ENCODE measurements at regions not wholly inside any gene's neighbourhood (a gene's known extent, or its start where the extent isn't known, plus 50 kb on each side); places are given as distances from the start of the nearest gene placed in this dataset.
A peak's percentile ranks its signal among the peaks of the same experiment; 100 is the strongest.

DNA sequence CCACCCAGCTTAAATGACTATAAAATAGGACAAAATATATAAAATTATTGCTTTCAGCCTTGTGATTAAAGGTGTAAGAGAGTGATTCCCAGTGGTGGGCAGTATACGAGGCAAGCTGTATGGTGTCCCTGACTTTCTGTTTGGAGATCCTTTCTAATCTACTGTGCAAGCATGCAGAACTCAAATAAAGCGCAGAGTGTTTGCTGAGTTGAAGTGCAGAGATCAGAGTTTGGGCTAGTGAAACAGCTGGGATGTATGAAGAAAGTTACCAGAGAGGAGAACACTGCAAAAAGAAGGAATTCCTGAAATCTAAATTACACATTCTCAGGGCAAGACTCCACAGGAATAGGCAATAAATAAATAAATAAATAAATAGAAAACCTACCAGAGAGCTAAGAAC lies 218.5 kb upstream of the TLL1 start:
- ATAC-seq (no peak), DNase-seq (no peak)
- intact Hi-C loops (cut with DNase I), result no loop called here

DNA sequence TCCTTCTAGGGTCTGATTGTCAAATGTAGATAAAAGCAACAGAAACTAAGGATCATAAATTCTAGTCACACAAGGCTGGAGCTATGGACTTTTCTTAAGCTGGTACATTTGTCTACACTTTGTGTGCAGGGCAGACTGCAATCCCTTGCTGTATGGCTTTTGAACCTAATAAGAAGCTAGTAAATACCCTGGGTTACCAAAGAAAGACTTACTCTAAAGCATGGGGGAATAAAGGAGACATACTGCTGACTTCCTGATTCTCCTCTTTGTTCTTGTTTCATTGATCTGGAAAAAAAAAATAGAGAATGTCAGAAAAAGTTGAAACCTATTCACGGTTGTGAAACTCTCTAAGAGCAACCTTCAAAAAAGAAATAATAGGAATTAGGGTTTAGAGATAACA lies 216.6 kb upstream of the TLL1 start:
- intact Hi-C loops (cut with DNase I), result no loop called here

DNA sequence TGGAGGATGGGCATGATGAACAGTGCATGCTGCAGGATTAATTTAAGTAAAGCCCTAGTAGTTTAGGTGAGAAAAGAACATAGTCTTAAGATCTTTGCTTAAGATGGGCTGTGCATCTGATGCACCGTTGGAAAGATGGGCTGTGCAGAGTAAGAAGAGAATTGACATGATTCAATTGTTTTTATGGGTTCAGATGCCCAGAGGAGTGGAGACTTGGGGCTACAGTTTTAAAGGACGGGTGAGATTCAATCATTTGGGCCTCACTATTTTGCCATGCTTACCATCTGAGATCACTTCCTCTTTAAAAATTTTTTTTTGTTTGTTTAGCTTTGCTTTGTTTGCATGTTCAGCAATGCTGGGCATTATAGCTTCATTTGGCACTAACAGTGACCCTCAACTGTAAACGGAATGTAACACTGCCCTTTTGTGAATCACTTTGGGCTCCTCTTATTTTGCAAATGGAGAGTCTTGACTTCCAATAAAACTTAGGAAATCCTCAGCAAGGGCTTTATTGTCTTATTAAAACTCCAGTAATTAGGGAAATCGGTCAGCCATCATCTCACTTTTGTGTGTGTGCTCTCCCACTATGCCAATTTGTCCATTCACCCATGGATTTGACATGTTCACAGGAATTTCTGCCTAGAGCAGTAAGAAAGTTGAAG lies 216.1 kb upstream of the TLL1 start:
- intact Hi-C loops (cut with DNase I), result no loop called here
- DNase-seq, result no peak

More for the DNA sequence above, 216.6 kb upstream of the TLL1 start:
- ATAC-seq (no peak), DNase-seq (no peak)

DNA sequence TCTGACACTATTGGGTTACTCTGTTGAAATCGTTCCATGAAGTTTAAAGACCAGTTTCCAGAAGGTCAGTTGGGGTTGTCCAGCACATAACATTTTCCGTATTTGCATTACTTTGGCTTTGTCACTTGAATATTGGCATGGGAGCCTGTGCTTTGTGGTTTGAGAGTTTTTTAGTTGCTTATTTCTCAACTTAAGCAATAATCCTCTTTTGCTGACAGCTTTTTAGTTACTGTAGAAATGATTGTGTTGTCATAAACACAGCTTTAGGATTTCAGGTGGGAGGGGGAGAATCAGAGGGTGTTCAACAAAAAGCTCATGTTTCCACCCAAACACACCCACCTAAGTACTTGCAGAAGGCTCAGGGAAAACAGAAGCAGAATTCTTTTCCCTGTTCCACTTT lies 210.7 kb upstream of the TLL1 start:
- no peak for DNase-seq
- peak in 1 of 2 donors; percentile 51 for ATAC-seq
- intact Hi-C loops (cut with DNase I), result no loop called here

More for the DNA sequence above, 216.1 kb upstream of the TLL1 start:
- ATAC-seq, result no peak

DNA sequence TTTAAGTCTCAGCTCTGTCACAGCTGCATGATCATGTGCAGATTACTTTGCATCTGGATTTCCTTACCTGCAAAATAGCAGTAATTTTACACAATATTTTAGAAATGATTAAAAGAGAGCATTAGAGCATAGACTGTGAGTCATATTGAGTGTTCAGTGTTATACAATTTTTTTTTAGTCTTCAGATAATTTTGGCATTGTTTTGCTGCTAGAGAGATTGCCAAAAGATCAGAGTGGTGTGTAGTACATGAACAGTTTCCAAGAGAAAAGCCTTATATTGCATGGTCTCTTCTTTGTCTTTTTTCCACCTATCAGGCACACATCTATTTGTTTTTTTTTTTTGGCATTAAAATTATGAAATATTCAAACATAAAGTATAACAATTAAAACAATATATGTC lies 209.6 kb upstream of the TLL1 start:
- DNase-seq (no peak), ATAC-seq (peak in 1 of 2 donors; percentile 82)
- intact Hi-C loops (cut with DNase I), result no loop called here

DNA sequence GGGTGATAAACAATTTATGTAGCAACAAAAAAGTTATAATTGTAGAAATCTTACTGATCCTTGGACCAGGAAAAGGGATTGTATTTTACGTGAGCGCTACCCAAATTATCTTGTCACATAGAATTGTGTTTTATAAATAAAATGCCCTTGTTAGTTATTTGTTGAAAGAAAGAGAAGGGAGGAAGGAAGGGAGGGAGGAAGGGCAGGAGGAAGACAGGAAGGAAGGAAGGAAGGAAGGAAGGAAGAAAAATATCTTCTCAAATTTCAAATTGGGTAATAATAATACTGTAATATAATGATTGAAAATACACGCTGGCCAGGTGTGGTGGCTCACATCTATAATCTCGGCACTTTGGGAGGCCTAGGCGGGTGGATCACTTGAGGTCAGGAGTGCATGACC lies 206.2 kb upstream of the TLL1 start:
- DNase-seq (no peak), ATAC-seq (no peak)
- intact Hi-C loops (cut with DNase I), result no loop called here

DNA sequence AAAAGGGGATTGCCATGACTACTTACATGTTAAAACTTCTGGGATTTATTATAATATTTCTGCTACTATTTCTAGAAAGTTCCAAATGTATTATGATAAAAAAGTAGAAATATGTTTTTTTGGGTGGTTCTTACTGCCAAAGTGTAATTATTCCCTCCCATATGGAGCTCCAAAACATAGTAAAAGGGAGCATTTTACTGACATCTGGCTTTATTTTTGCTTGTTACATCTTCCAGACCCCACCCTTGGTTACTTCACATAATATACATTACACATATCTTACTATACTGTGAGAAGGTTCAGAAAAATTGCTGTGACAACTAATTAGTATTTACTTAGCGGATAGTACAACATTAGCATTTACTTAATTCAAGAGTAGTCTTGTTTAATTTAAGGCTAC lies 205.1 kb upstream of the TLL1 start:
- intact Hi-C loops (cut with DNase I), result no loop called here
- DNase-seq (no peak), ATAC-seq (no peak)

DNA sequence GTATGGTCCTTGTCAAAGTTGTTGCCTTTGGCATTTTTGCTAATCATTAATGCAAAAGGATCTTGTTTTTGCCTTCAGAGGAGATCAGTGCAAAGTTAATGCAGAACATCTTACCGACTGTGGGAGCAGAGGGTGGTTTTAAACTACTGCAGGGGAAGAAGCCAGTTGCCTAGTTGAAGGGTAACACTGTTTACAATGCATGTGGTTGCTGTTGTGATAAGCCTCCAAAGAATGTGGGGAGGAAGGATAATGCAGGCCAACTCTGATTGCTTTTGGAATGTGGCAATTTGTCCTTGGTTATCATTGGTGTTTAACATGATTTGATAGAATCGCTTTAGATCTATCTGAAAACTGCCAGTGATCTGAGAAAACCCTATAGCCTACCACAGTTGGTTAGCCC lies 204.3 kb upstream of the TLL1 start:
- peak in 1 of 2 donors; percentile 76 for ATAC-seq
- intact Hi-C loops (cut with DNase I), result no loop called here
- no peak for DNase-seq

DNA sequence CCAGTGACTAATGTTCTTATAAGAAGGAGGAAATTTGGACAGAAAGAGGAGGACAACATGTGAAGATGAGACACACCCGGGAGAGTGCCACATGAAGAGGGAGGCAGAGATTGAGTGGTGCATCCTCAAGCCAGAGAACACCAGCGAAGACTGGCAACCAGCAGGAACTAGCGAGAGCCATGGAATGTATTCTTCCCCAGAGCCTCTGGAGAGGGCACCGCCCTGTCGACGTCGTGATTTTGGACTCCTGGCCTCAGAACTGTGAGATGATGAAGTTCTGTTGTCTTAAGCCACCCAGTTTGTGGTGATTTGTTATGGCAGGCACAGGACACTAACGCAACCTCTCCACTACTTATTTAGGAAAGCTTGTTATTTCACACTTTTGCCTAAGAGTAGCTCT lies 196.0 kb upstream of the TLL1 start:
- intact Hi-C loops (cut with DNase I), result no loop called here
- ATAC-seq (no peak), DNase-seq (no peak)

DNA sequence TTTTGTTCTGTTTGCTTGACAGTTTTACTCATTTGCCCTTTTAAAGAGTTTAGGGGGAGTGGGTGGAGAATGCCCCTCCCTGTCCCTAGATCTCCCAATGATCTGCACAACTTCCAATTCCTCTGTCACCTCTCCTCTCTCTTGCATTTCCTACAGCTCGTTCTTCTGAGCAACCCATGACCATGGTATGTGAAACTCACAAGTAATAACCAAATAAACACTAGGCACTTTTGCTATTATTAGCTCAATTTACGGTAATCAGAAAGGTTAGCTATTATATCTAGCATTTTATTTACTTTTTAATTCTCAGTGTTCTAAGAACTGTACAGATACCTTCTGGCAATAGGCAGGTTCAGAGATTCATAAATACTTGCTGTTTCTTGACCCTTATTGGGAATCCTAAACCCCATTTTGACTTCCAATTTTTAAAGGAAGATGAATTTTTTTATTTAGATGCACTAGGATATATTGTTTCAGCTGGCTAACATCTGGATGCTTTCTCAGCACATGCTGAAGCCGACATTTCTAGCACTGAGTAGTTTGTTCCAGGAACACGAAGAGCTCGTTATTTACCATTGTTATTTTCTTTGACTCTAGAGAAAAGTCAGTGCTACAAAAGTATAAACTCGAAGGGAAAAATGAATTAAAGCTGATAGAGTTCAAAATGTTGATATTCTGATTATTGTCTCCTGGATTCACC lies 194.7 kb upstream of the TLL1 start:
- intact Hi-C loops (cut with DNase I), result no loop called here
- DNase-seq (no peak), ATAC-seq (no peak)

DNA sequence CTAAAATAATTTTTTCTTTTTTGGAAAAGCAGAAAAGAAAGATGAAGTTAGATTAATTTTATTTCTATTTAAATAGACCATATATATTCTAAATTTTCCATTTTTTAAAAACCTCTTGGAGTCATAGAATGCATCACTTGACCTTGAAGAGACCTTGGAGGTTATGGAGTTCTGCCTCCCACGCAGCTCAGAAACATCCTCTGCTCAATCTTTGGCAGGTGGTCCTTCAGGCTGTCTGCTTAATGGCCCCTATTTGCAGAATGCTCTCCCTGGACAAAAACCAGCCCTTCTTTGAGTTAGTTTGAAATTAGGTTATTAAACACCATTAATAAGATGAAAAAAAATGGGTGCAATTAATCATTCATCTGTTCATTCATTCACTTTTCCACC lies 194.1 kb upstream of the TLL1 start:
- DNase-seq, result no peak
- intact Hi-C loops (cut with DNase I), result no loop called here
- ATAC-seq, result no peak

DNA sequence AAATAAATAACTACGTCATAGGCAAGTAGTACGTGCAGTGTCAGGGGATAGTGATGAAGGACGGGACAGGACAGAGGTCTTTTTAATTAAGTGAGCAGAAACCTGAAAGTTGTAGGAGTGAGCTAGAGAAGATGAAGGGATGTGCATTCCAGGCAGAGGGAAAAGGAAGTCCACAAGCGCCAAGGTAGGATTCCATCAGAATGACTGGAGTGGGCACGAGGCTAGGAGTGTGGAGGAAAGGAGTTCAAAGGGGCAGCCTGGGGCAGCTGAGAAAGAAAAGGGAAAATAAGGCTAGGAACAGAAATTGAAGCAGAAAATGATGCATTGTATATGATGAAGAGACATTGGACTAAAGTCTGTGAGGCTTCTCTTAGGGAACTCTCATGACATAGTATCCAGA lies 192.2 kb upstream of the TLL1 start:
- ATAC-seq, result no peak
- intact Hi-C loops (cut with DNase I), result no loop called here
- no peak for DNase-seq

DNA sequence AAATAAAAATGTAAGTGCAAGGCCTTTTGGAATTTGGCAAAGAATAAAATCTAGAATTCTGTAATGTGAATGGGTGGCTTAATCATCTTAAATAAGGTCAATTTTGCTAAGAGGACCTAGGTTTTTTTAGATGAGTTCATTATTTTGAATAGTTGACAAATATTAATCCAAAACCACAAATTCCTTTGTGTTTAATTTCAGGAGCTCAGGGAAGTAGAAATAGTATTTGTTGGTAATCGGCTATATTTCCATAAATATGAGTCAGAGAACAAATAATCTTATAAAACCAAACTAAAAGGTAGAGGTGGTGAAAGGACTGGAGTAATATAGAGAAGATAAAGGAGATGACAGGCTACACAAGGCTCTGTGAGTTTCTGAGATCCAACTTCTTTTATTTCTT lies 190.4 kb upstream of the TLL1 start:
- intact Hi-C loops (cut with DNase I), result no loop called here
- ATAC-seq, result peak in 1 of 2 donors; percentile 38

DNA sequence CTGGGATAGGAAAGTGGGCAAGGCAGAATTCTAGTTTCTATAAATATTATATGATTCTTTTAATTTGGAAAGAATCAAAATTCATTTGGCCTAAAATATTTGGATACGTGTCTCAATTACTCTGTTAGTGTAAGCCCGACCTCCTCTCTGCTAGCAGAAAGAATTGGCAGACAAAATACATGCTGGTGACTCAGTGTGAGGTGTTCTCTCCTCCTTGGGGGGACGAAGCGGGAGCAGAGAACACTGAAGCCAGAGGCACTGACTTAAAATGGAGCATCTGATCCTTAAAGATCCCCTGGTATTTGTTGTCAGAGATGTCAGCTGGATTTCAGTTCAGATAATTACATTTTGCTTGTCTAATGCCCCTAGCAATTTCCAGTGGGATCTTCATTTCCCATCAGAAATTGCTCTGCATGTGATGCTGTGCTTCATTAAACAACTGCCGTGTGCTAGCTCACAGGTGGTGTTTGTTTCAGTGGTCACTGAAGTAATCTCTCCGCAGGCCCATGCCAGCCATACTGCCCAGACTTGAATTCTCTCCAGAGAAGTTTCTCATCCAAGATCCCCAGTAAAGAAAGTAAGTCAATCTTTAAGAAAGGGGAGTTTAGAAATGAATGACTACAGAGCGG lies 188.7 kb upstream of the TLL1 start:
- ATAC-seq (peak in 1 of 2 donors; percentile 93), DNase-seq (no peak)
- intact Hi-C loops (cut with DNase I), result no loop called here

More for the DNA sequence above, 190.4 kb upstream of the TLL1 start:
- no peak for DNase-seq

DNA sequence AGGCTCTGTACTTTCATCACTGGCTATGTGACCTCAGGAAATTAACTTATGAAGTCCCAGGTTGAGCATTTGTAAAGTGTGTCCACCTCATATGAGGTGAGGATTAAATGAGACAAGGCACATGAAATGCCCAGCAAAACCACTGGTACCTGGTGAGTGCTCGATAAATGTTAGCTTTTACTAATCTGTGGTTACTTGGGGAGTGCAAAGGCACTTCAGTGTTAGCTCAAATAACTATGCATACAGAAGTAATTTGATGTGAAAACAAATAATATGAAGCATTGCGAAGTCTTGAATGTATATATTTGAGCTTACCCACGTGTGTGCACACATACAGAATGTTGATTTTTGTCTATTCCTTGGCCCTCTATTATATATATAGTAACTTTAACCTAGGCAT lies 186.3 kb upstream of the TLL1 start:
- no peak for ATAC-seq
- intact Hi-C loops (cut with DNase I), result no loop called here
- no peak for DNase-seq

DNA sequence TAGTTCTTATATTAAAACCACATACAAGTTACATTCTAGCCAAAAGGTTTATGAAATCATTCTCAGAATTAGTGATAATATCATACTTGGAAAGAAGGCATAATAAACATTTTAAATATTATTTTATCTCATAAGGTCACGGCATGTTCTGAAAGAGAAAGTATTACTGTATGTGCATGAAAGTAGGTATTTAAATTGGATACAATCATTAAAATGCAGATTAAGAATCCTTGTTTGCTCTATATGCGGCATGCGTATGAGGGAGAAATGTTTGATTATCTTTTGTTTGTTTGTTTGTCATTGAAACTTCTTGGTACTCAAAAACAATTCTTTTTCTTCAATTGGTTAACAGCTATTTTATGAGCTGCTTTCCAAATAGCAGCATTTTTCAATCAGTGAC lies 183.9 kb upstream of the TLL1 start:
- no peak for DNase-seq
- intact Hi-C loops (cut with DNase I), result no loop called here
- no peak for ATAC-seq

DNA sequence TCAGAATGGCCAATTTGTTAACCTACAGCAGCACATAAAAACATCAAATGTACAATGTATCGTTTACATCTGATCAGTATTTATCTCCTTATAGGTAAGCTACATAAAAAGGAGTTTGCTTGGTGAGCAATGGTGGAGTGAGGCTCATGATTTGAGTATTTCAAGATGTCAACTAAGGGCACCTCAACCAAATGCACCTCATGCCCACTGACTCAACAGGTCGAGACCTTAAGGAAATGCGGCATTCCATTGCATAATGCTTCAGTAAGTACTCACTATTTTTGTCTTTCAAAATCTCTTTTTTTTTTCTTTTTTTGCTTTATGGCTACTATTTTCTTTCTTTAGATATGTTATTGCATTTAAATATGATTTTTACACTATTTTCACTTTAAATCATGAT lies 181.0 kb upstream of the TLL1 start:
- DNase-seq (no peak), ATAC-seq (no peak)
- intact Hi-C loops (cut with DNase I), result no loop called here

DNA sequence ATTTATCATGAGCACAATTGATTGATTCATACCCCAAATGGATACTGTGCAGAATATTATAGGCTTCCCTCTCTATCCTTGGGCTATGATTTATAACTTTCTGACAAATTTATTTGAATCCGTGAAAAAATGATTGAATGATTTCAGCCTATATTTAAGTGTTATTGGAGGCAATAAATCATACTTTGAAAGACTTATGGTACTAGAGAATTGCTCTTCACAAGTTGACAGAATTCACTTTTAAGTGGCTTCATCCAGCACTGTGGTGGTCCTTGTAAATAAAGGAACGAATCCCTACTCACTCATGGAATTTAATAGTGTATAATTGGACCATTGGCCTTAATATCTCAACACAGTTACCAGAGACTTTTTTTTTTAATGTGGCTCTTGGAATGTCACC lies 174.8 kb upstream of the TLL1 start:
- intact Hi-C loops (cut with DNase I), result no loop called here
- DNase-seq (no peak), ATAC-seq (no peak)

DNA sequence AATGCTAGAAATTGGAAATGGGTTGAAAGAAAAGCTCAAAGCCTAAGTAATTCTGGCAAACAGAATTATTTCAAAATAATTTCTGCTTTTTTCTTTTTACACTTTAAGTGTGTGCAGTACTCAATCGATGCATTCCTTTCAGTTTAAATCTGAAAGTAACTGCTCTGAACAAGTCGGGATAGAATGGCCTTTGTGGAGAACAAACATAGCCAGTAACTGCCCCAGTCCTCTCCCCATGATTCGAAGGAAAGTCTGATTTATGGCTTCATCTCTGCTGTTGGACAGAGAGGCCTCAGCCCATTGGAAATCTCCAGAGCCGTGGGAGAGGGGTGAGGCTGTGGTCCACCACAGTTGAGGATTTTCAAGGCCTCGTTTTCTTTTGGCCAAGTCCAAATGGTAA lies 174.0 kb upstream of the TLL1 start:
- intact Hi-C loops (cut with DNase I), result no loop called here
- ATAC-seq (no peak), DNase-seq (no peak)

DNA sequence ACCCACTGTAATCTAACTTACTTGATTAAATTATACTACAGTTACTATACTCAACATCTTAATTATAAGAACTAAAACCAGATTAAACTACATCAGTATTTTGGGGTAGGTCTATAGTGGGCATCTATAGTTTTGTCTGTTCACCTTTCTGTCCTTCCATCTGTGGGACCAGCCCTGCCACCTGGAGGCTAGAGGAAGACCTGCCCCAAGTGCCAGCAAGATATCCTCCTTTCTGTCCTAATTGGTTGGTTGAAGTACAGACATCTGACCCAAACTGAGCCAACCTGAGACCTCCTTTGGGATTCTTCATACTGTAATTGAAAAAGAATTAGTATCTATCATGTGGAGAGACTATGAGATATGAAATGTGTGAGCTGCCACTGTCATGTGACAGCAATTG lies 172.2 kb upstream of the TLL1 start:
- intact Hi-C loops (cut with DNase I), result loop anchor here in 1 of 2 donors (10.0 kb wide), 1 partner anchor 166 kb away; no protein-coding TSS in a partner anchor
- ATAC-seq, result no peak
- DNase-seq, result no peak

DNA sequence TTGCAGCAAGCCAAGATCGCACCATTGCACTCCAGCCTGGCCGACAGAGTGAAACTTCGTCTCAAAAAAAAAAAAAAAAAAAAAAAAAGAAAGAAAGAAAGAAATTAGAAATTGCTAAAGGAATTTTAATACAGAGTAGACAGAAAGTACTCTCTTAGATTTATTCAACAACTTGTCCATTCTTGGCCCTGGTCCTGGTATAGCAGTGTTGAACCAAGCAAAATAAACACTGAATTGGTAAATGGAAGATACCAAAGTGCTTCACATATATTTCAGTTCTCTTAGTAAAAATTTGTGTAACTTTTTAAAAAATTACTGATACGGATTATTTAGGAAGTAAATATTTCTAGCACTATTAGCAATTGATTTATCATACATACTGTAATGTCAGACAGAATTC lies 165.9 kb upstream of the TLL1 start:
- DNase-seq, result no peak
- ATAC-seq, result no peak
- intact Hi-C loops (cut with DNase I), result loop anchor here in 1 of 2 donors (10.0 kb wide), 1 partner anchor 172 kb away; no protein-coding TSS in a partner anchor

All from left cardiac atrium (tissue), 4 donors.